Body of pancreas (tissue), 4 donors: ENCODE measurements at regions not wholly inside any gene's neighbourhood (a gene's known extent, or its start where the extent isn't known, plus 50 kb on each side); places are given as distances from the start of the nearest gene placed in this dataset.

ENCODE experiments used
- CTCF ChIP-seq, 7 experiments: fragments of 450-650 bp in 4 of 7; fragments of 200-600 bp in 3 of 7; sonication (generic) in 3 of 7; IDR thresholded peaks; one replicate each; pipeline ENCODE4 v1.5.1; 2016 to 2019; ENCODE audit warnings: antibody characterized with exemption in 7 of 7
- POLR2A ChIP-seq, 3 donors: fragments of 450-650 bp; IDR thresholded peaks; one replicate each; pipeline ENCODE4 v1.6.1; 2016; ENCODE audit warnings: antibody characterized with exemption in 3 of 3, mild to moderate bottlenecking in 2 of 3

- TF ChIP-seq CTCF (IDR thresholded peaks at IDR 0.05): peak in 1 of 7 experiments; percentile 5
- no peak for TF ChIP-seq POLR2A (IDR thresholded peaks at IDR 0.05)
Observed at GRCh38 chr3:28057539-28057938, 183.9 kb upstream of the CMC1 start.
